GM19452 (cell line): ENCODE measurements at regions not wholly inside any gene's neighbourhood (a gene's known extent, or its start where the extent isn't known, plus 50 kb on each side); places are given as distances from the start of the nearest gene placed in this dataset.
"Not testable (repeated sequence)": the region's sequence is repeated elsewhere in the genome, so short reads cannot be mapped to it uniquely, and the experiment has no call there.

Experiments
- ATAC-seq: cut with Tn5 transposase; IDR thresholded peaks from one replicate; pipeline ENCODE4 v1.9.1; 2021; ENCODE audit not compliant: unreplicated experiment

DNA sequence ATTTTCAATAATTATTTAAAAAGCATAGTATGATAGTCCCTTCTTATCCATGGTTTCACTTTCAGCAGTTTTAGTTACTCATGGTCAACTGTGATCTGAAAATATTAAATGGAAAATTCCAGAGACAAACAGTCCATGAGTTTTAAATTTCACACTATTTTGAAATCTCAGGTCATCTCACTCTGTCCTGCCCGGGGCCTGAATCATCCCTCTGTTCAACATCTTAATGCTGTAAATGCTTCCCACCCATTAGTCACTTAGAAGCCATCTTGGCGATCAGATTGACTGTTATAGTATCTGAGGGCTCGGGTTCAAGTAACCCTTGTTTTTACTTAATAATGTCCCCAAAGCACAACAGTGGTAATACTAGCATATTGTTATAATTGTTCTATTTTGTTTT, 1509.3 kb downstream of the FAM181B start:
- ATAC-seq = no peak

GRCh38 chr11:81222491-81222890, 1511.2 kb downstream of the FAM181B start:
- ATAC-seq = no peak

DNA sequence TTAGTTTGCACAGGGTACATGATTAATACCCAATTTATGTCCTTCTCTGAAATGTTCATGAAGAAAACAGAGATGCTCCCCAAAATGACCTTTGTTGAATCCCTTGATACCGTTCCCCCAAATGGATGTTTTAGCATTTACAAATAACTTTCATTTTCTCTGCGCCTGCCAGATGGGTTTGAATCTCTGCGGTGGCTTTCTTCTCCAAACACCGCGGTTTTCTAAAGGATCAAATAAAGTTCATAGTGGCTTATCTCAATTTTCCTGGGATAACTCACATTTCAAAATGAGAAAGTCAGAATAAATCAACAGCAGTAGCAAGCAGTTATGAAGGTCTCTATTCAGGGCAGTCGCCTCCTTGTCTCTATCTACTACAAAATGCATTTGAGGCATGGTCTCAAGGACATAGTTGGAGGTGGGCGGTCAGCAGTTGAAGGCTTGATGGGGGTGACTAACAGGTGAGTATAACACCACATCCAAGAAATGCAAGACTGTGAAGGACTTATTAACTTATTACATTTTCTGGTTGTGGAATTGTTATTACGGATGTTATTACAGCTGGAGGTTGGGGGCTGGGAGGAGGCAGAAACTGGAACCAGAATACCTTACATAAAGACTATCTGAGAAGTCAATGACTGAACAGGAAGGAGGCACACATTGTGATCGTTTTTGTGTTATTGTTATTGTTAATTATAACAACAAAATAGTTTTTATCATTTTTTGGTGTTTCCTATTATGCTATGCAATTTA, 1513.3 kb downstream of the FAM181B start:
- no peak for ATAC-seq

- no peak for ATAC-seq
Observed at GRCh38 chr11:81219661-81220060, 1514.0 kb downstream of the FAM181B start.

DNA sequence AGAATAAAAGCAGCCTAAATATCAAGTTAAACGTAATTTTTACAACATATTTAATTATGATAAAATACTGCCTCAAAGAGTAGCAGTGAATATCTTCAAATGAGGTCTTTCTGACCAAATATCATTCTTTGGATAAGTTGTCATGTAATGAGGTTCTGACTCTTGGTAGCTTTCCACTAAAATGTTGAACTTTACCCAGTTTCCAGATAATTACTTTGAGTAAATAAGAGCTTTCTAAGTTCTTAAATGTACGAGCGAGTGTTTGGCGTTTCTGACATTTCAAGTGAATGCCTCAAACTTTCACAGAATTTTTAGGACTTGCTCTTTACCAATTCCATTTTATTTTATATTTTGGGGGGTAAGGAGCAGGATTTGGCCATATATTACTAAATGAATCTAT, 1515.2 kb downstream of the FAM181B start:
- ATAC-seq = no peak

- ATAC-seq = no peak
Observed at GRCh38 chr11:81211050-81211449, 1522.6 kb downstream of the FAM181B start.

DNA sequence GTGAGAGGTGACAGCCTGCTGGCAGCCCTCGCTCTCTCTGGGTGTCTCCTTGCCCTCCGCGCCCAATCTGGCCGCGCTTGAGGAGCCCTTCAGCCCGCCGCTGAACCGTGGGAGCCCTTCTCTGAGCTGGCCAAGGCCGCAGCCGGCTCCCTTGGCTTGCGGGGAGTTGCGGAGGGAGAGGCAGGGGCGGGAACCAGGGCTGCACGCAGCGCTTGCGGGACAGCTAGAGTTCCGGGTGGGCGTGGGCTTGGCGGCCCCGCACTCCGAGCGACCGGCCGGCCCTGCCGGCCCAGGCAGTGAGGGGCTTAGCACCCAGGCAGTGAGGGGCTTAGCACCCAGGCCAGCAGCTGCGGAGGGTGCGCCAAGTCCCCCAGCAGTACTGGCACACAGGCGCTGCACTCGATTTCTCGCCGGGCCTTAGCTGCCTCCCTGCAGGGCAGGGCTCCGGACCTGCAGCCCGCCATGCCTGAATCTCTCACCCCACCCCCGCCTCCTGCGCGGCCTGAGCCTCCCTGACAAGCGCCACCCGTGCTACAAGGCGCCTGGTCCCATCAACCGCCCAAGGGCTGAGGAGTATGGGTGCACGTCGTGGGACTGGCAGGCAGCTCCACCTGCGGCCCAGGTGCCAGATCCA, 1526.1 kb downstream of the FAM181B start:
- no peak for ATAC-seq

- ATAC-seq = no peak
Observed at GRCh38 chr11:81203876-81204275, 1529.8 kb downstream of the FAM181B start.

GRCh38 chr11:81197396-81197795, 1536.3 kb downstream of the FAM181B start:
- no peak for ATAC-seq

DNA sequence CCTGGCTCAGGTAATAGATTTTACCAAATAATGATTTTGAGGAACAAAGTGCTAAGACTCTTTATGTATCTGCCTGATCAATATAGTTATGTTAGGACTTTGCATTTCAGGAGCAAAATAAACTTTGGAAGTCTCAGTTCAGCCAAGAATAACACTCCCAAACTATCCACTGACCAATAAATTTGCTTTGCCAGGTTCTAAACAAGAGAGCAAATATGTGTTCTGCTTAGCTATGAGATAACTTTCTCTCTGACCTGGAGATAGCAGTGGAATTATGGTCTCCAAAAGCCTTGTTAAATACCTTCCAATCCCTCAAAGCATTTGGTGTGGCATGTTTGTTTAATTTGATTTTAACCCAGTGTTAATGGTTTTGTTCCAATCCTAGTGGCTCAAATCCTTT, 1541.1 kb downstream of the FAM181B start:
- no peak for ATAC-seq

DNA sequence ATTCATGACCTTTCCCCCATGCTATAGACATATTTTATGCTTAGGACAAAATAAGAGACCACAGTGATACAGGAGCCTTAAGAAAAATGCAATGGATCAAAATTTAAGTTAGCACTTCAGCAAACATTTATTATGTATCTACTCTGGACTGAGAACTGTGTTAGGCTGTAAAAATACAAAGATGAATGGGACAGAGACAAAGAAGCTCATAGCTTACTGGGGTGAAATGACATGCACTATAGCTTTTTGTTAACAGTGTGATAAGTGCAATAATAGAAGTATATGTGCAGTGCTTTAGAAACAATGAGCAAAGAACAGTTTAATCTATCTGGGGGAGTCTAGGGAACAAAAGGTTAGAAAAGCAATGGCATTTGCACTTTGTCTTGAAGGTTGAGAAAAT, 1543.1 kb downstream of the FAM181B start:
- ATAC-seq = no peak

GRCh38 chr11:81187033-81187432, 1546.6 kb downstream of the FAM181B start:
- ATAC-seq = not testable (repeated sequence)

- ATAC-seq = no peak
Observed at GRCh38 chr11:81174646-81175330, 1558.9 kb downstream of the FAM181B start.

- no peak for ATAC-seq
Observed at GRCh38 chr11:81165164-81165563, 1568.5 kb downstream of the FAM181B start.

GRCh38 chr11:81159900-81160299, 1573.8 kb downstream of the FAM181B start:
- ATAC-seq = no peak

DNA sequence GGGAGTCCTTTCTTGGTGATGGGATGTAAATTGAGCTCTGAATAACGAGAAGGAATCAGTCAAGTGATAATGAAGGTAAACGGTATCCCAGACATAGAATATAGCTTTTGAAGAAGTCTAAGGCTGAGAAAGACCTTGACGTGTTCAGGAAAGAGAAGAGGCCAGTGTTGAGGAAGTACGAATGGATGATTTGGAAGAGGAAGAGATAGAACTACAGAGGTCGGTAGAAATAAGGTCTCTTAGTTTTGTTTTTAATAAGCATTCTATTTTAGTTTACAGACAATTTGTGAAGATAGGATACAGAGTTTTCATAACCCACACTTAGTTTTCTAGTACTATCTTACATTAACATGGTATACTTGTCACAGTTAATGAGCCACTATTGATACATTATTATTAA, 1598.1 kb downstream of the FAM181B start:
- ATAC-seq = no peak

DNA sequence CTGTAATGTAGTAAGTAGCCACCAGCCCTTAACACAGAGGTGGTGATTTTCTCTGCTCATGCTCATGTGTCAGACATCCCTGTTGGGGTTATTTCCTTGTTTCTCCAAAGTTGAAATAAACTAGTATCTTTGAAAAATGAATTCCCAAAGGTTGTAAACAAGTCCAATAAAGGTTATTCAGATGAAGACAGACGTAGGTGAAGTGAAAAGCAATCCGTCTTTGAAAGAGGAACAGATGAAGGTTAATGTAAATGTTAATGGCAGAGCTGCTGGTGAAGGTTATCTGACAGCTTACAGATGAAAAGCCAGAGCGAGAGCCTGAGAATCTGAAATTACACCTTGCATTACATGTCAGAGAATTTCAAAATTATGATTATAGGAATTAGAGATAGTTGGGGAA, 1604.0 kb downstream of the FAM181B start:
- ATAC-seq = no peak

DNA sequence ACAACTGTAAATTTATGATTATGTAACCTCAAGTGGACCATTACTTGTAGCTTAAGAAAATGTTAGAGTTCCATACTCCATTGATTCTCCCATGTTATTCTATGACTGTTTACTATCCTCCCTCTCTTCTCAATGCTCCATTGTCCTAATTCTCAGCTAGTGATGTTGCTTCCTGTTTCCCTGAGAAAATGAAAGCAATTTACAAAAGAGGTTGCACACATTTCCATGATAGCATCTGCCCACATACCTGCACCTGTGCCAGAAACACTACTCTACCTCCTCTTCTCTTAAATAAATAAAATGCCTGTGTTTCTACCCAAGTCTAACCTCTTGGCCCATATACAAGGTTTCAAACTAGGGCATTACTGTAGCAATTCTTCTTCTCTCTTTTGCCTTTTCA, 1620.9 kb downstream of the FAM181B start:
- no peak for ATAC-seq

DNA sequence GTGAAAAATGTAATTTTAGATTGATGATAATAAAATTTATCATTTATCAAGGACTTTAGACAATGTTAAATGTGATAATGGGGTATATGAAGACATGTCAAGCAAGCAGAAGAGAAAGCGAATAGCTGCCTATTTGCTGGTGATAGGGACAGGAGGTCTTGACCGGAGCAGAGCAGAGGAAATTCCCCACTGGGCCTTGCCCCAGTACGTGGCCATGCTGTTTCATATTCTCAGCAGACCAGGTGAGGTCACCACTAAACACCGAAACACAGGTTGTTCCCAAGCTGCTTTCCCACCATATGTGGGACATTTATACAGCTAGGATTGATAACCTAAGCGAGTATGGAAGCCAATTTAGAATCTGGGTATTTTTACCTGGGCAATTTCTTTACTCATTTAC, 1629.6 kb downstream of the FAM181B start:
- ATAC-seq = no peak

GRCh38 chr11:81098471-81098870, 1635.2 kb downstream of the FAM181B start:
- ATAC-seq = no peak

- ATAC-seq = no peak
Observed at GRCh38 chr11:81092522-81092921, 1641.1 kb downstream of the FAM181B start.

- no peak for ATAC-seq
Observed at GRCh38 chr11:81089242-81089641, 1644.4 kb downstream of the FAM181B start.
